ENCODE measurements at regions not wholly inside any gene's neighbourhood (a gene's known extent, or its start where the extent isn't known, plus 50 kb on each side); places are given as distances from the start of the nearest gene placed in this dataset.

DNA sequence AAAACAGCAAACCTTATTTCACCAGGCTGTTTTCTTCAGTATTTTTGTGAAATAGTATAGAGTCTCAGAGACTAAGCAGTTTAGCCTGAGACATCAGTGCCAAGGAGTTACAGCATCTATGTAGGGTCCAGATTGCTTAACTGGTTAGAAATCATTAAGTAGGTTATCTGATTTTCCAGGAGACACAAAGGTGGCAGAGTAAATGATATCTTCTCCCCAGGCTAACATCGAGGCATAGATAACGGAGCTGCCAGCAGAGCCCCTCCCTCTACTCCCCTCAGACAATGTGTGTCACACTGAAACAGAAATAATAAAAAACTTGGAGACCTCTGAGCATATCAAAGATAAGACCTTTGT lies 473.0 kb upstream of the CITED2 start:
- Histone ChIP-seq H3K4me1 (ENCODE audit: insufficient read depth, insufficient read length) (no peaks in the 10 kb centered on the region), H3K9me3 (ENCODE audit: insufficient read depth, low read length) (no peaks in the 10 kb centered on the region), H3K27me3 (ENCODE audit: insufficient read depth, insufficient read length) (no peaks in the 10 kb centered on the region), H3K4me3 (ENCODE audit: insufficient read length, low read depth) (no peak overlapping the region), H3K36me3 (ENCODE audit: insufficient read depth, insufficient read length, low read length) (no peaks in the 10 kb centered on the region), H3K9ac (ENCODE audit: insufficient read length, low read depth) (no peak overlapping the region)
- no peak for TF ChIP-seq SUZ12 (IDR thresholded peaks at IDR 0.05; ENCODE audit: extremely low read depth, insufficient read depth, insufficient read length)
- no peak for DNase-seq (ENCODE audit: low read depth, low spot score)

DNA sequence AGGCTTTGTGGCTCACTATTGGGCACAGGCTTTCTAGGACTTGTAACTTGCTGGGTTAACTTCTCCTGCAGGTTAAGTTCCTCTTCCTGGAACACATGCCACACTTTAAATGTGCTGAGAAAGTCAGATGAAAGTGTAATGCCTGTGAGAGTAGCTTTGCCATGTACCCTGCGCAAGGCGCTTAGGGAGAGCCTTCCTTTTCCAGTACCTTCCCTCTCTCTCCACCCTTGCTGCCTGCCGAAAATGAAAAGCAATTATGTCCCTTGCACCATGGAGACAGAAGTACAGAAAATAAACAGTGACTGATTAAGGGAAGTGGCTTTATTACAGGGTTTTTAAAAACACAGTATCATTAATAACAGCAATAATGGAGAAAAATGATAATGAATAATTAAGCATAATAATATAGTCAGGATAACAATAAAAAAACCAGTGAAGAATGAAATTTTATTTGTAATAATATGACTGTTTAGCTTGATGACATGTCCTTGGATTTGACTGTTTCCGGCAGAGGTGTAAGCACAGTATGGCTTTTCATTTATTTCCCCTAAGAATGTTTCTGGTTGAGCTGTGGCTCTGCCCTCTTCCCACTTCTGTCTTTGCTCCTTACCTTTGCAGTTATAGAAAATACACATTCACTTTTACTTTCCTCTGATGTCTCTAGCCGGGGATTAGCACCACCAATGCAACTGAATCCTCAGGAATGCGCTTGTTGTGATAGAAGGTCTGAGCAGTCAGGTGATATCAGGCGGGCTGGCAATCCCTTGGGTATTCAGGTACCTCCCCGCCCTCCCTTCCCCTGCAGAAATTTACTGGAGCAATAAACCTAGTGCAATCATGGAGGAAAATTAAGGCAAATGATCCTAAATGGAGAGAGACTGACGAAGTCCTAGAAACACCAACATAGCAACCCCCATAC lies 472.3 kb upstream of the CITED2 start:
- DNase-seq (ENCODE audit: low read depth, low spot score): peak; percentile 8
- Histone ChIP-seq H3K27me3 (ENCODE audit: insufficient read depth, insufficient read length) (no peaks in the 10 kb centered on the region), H3K9me3 (ENCODE audit: insufficient read depth, low read length) (no peaks in the 10 kb centered on the region), H3K4me3 (ENCODE audit: insufficient read length, low read depth) (no peak overlapping the region), H3K36me3 (ENCODE audit: insufficient read depth, insufficient read length, low read length) (no peaks in the 10 kb centered on the region), H3K9ac (ENCODE audit: insufficient read length, low read depth) (no peak overlapping the region), H3K4me1 (ENCODE audit: insufficient read depth, insufficient read length) (no peaks in the 10 kb centered on the region)
- TF ChIP-seq YY1 (IDR thresholded peaks at IDR 0.05; ENCODE audit: insufficient read depth, insufficient read length) (no peak), ZNF274 (IDR thresholded peaks at IDR 0.05; ENCODE audit: low read depth, low read length) (no peak), SUZ12 (IDR thresholded peaks at IDR 0.05; ENCODE audit: extremely low read depth, insufficient read depth, insufficient read length) (no peak)

DNA sequence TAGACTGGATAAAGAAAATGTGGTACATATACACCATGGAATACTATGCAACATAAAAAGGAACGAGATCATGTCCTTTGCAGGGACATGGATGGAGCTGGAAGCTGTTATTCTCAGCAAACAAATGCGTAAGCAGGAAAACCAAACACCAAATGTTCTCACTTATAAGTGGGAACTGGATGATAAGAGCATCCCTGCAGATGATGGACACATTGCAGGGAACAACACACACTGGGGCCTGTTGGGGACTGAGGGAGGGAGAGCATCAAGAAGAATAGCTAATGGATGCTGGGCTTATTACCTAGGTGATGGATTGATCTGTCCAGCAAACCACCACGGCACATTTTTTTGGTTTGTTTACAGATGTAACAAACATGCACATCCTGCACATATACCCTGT lies 470.5 kb upstream of the CITED2 start:
- Histone ChIP-seq H3K4me1 (ENCODE audit: insufficient read depth, insufficient read length) (no peaks in the 10 kb centered on the region), H3K9ac (ENCODE audit: insufficient read length, low read depth) (no peak overlapping the region), H3K27me3 (ENCODE audit: insufficient read depth, insufficient read length) (no peaks in the 10 kb centered on the region), H3K9me3 (ENCODE audit: insufficient read depth, low read length) (no peaks in the 10 kb centered on the region), H3K36me3 (ENCODE audit: insufficient read depth, insufficient read length, low read length) (no peaks in the 10 kb centered on the region), H3K4me3 (ENCODE audit: insufficient read length, low read depth) (no peak overlapping the region)
- TF ChIP-seq ZNF274 (IDR thresholded peaks at IDR 0.05; ENCODE audit: low read depth, low read length) (no peak), YY1 (IDR thresholded peaks at IDR 0.05; ENCODE audit: insufficient read depth, insufficient read length) (no peak), SUZ12 (IDR thresholded peaks at IDR 0.05; ENCODE audit: extremely low read depth, insufficient read depth, insufficient read length) (no peak)
- DNase-seq (ENCODE audit: low read depth, low spot score): no peak

DNA sequence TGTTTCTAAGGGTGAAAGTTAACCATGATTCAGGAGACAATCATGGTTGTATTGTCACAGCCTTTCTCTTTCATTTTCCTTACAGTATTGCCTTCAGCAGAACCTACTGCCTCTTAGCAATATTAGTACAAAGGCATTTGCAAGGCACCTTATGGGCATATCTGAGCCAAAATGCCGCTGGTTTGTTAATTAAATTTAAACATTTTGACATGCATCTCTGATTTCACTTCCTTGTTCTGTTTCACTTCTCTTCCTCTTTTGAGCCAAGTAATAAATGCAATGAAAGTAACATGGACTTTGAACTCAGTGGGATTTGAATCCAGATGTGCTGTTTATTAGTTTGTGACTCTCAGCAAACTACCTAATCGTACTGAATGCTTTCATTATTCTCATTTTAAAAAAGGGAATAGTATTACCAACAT lies 467.4 kb upstream of the CITED2 start:
- no peak for TF ChIP-seq ZNF274 (IDR thresholded peaks at IDR 0.05; ENCODE audit: low read depth, low read length)
- TF ChIP-seq SUZ12 (IDR thresholded peaks at IDR 0.05; ENCODE audit: extremely low read depth, insufficient read depth, insufficient read length): no peak
- TF ChIP-seq YY1 (IDR thresholded peaks at IDR 0.05; ENCODE audit: insufficient read depth, insufficient read length): no peak
- H3K36me3 ChIP-seq (ENCODE audit: insufficient read depth, insufficient read length, low read length): no peaks in the 10 kb centered on the region
- DNase-seq (ENCODE audit: low read depth, low spot score): no peak
- no peaks in the 10 kb centered on the region for H3K4me1 ChIP-seq (ENCODE audit: insufficient read depth, insufficient read length)
- no peaks in the 10 kb centered on the region for H3K9me3 ChIP-seq (ENCODE audit: insufficient read depth, low read length)
- H3K4me3 ChIP-seq (ENCODE audit: insufficient read length, low read depth): no peak overlapping the region
- H3K27me3 ChIP-seq (ENCODE audit: insufficient read depth, insufficient read length): no peaks in the 10 kb centered on the region
- H3K9ac ChIP-seq (ENCODE audit: insufficient read length, low read depth): no peak overlapping the region

DNA sequence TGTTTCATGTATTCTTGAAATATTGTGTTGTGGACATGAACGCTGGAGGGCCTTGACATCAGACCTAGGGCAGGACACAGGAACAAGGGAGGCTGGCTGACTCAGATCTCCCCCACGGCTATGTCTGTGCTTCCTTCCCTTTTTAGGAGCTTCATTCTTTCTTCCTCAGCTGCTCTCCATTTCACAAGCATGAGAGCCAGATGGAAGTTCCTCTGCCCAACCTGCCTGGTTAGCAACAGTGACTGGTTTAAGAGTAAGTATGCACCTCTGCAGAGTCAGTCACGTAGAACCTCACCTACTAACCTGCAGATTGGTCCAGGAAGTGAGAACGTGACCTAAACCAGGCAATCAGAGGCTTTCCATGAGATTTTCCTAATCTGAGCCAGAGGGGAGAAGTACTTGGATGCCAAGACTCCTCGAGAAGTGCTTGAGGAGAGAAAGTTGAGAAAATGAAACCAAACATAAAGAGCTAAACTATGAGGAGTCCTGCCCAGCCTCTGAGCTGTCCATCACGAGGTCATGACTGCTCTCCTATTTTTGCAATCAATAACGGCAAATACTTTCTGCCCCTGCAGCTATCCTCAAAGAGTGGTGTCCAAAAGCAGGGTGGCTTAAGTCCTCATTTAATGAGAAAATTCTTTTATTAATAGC lies 465.2 kb upstream of the CITED2 start:
- Histone ChIP-seq H3K36me3 (ENCODE audit: insufficient read depth, insufficient read length, low read length) (no peaks in the 10 kb centered on the region), H3K27me3 (ENCODE audit: insufficient read depth, insufficient read length) (no peaks in the 10 kb centered on the region), H3K4me1 (ENCODE audit: insufficient read depth, insufficient read length) (no peaks in the 10 kb centered on the region), H3K9ac (ENCODE audit: insufficient read length, low read depth) (no peak overlapping the region), H3K9me3 (ENCODE audit: insufficient read depth, low read length) (no peaks in the 10 kb centered on the region), H3K4me3 (ENCODE audit: insufficient read length, low read depth) (no peak overlapping the region)
- TF ChIP-seq ZNF274 (IDR thresholded peaks at IDR 0.05; ENCODE audit: low read depth, low read length): no peak
- no peak for TF ChIP-seq YY1 (IDR thresholded peaks at IDR 0.05; ENCODE audit: insufficient read depth, insufficient read length)
- TF ChIP-seq SUZ12 (IDR thresholded peaks at IDR 0.05; ENCODE audit: extremely low read depth, insufficient read depth, insufficient read length): no peak
- no peak for DNase-seq (ENCODE audit: low read depth, low spot score)

DNA sequence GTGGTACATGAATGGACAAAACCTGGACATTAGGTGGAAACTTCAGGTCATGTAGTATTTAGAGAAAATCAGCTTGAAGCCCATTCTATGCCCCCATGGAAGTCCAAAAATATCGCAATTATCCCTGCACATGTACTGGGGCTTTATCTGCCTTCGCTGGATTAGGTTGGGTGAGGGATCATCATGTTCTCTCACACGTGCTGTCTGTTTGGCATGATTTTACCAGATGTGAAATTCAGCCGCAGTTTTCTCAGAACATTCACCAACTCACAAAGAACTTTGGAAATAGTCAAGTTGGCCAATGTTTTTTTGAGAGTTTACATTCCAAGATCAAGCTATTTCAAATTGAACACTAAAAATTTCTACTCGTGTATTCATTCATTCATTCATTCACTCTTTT lies 459.8 kb upstream of the CITED2 start:
- H3K4me1 ChIP-seq (ENCODE audit: insufficient read depth, insufficient read length): no peaks in the 10 kb centered on the region
- no peak overlapping the region for H3K4me3 ChIP-seq (ENCODE audit: insufficient read length, low read depth)
- no peak for TF ChIP-seq YY1 (IDR thresholded peaks at IDR 0.05; ENCODE audit: insufficient read depth, insufficient read length)
- no peaks in the 10 kb centered on the region for H3K27me3 ChIP-seq (ENCODE audit: insufficient read depth, insufficient read length)
- no peaks in the 10 kb centered on the region for H3K9me3 ChIP-seq (ENCODE audit: insufficient read depth, low read length)
- no peaks in the 10 kb centered on the region for H3K36me3 ChIP-seq (ENCODE audit: insufficient read depth, insufficient read length, low read length)
- no peak for DNase-seq (ENCODE audit: low read depth, low spot score)
- no peak overlapping the region for H3K9ac ChIP-seq (ENCODE audit: insufficient read length, low read depth)

DNA sequence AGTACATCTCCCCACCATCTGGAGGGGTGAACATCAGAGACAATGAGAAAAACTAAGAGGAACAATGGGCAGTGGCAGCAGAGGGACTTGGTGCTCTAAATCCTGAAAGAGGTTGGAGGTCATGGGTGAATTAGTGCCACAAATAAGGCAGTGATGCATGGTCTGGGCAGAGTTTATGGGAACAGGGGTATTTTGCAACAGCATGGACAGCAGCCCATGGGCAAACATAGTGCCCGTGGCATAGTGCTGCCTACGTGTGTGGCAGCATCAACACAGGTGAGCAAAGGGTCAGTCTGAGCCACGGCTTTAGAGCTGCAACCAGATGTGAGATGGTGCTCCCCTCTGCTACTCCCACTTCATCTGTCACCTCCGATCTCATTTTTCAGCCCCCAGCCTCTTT lies 459.1 kb upstream of the CITED2 start:
- Histone ChIP-seq H3K4me1 (ENCODE audit: insufficient read depth, insufficient read length) (no peaks in the 10 kb centered on the region), H3K4me3 (ENCODE audit: insufficient read length, low read depth) (no peak overlapping the region), H3K9me3 (ENCODE audit: insufficient read depth, low read length) (no peaks in the 10 kb centered on the region), H3K27me3 (ENCODE audit: insufficient read depth, insufficient read length) (no peaks in the 10 kb centered on the region), H3K36me3 (ENCODE audit: insufficient read depth, insufficient read length, low read length) (no peaks in the 10 kb centered on the region), H3K9ac (ENCODE audit: insufficient read length, low read depth) (no peak overlapping the region)
- DNase-seq (ENCODE audit: low read depth, low spot score): no peak
- no peak for TF ChIP-seq YY1 (IDR thresholded peaks at IDR 0.05; ENCODE audit: insufficient read depth, insufficient read length)
- TF ChIP-seq SUZ12 (IDR thresholded peaks at IDR 0.05; ENCODE audit: extremely low read depth, insufficient read depth, insufficient read length): no peak
- TF ChIP-seq ZNF274 (IDR thresholded peaks at IDR 0.05; ENCODE audit: low read depth, low read length): no peak
